Neural progenitor cell (in vitro differentiated cells): ENCODE measurements at regions not wholly inside any gene's neighbourhood (a gene's known extent, or its start where the extent isn't known, plus 50 kb on each side); places are given as distances from the start of the nearest gene placed in this dataset.

Experiments
- DNase-seq: peaks from one replicate; pipeline ENCODE4 v3.0.0-alpha.2; 2016; ENCODE audit warnings: low spot score
- H2AFZ ChIP-seq: fragments of 200-600 bp; sonication (generic); replicated peaks from 2 replicates; pipeline ENCODE4 v1.6.1; 2016; ENCODE audit warnings: antibody characterized with exemption
- H3F3A ChIP-seq: fragments of 200-600 bp; sonication (generic); 2 replicates; pipeline ENCODE4 v1.6.1; 2016; ENCODE audit warnings: antibody characterized with exemption, low read depth
- H3K27ac ChIP-seq: fragments of 200-600 bp; sonication (generic); 2 replicates; pipeline ENCODE4 v1.5.1; 2016; ENCODE audit warnings: mild to moderate bottlenecking
- H3K27me3 ChIP-seq: fragments of 200-600 bp; sonication (generic); 2 replicates; pipeline ENCODE4 v1.6.1; 2016; ENCODE audit warnings: mild to moderate bottlenecking, moderate library complexity
- H3K36me3 ChIP-seq: fragments of 200-600 bp; sonication (generic); 2 replicates; pipeline ENCODE4 v1.5.1; 2016
- H3K4me1 ChIP-seq: fragments of 200-600 bp; sonication (generic); 2 replicates; pipeline ENCODE4 v1.6.1; 2016; ENCODE audit warnings: mixed run types
- H3K4me2 ChIP-seq: fragments of 200-600 bp; sonication (generic); 2 replicates; pipeline ENCODE4 v1.6.1; 2016
- H3K4me3 ChIP-seq: fragments of 200-600 bp; sonication (generic); 2 replicates; pipeline ENCODE4 v1.5.1; 2016
- H3K79me2 ChIP-seq: fragments of 200-600 bp; sonication (generic); 2 replicates; pipeline ENCODE4 v1.6.1; 2016; ENCODE audit warnings: low read depth
- H3K9ac ChIP-seq: fragments of 200-600 bp; sonication (generic); 2 replicates; pipeline ENCODE4 v1.6.1; 2016
- H3K9me3 ChIP-seq: fragments of 200-600 bp; sonication (generic); 2 replicates; pipeline ENCODE4 v1.5.1; 2016; ENCODE audit warnings: low read depth
- H4K20me1 ChIP-seq: fragments of 200-600 bp; sonication (generic); 2 replicates; pipeline ENCODE4 v1.6.1; 2016; ENCODE audit warnings: low read depth
- H3K27ac Mint-ChIP-seq: 3 replicates; pipeline ENCODE4 v1.8.0; 2021; ENCODE audit warnings: mixed read lengths
- H3K27me3 Mint-ChIP-seq: 2 replicates; pipeline ENCODE4 v1.8.0; 2022; ENCODE audit warnings: low read depth, mild to moderate bottlenecking, inconsistent platforms, moderate library complexity, mixed read lengths; ENCODE audit not compliant: insufficient read depth
- H3K36me3 Mint-ChIP-seq: 3 replicates; pipeline ENCODE4 v1.8.0; 2021; ENCODE audit warnings: mixed read lengths
- H3K4me1 Mint-ChIP-seq: 3 replicates; pipeline ENCODE4 v1.8.0; 2021; ENCODE audit warnings: mixed read lengths
- H3K4me3 Mint-ChIP-seq: 3 replicates; pipeline ENCODE4 v1.8.0; 2021; ENCODE audit warnings: mild to moderate bottlenecking, moderate library complexity, mixed read lengths
- H3K9me3 Mint-ChIP-seq: 3 replicates; pipeline ENCODE4 v1.8.0; 2020; ENCODE audit warnings: mixed read lengths
- EZH2 ChIP-seq: fragments of 200-600 bp; sonication (generic); IDR thresholded peaks from 2 replicates; pipeline ENCODE4 v1.6.1; 2017; ENCODE audit warnings: antibody characterized with exemption, mild to moderate bottlenecking, moderate library complexity
- EZH2phosphoT487 ChIP-seq: fragments of 200-600 bp; sonication (generic); IDR thresholded peaks from 2 replicates; pipeline ENCODE4 v1.6.1; 2017; ENCODE audit warnings: antibody characterized with exemption
- TF ChIP-seq, protein P1 (sequence below): fragments of 200-600 bp; sonication (generic); IDR thresholded peaks from 2 replicates; pipeline ENCODE4 v1.5.1; 2017; ENCODE audit warnings: antibody characterized with exemption, mild to moderate bottlenecking

DNA sequence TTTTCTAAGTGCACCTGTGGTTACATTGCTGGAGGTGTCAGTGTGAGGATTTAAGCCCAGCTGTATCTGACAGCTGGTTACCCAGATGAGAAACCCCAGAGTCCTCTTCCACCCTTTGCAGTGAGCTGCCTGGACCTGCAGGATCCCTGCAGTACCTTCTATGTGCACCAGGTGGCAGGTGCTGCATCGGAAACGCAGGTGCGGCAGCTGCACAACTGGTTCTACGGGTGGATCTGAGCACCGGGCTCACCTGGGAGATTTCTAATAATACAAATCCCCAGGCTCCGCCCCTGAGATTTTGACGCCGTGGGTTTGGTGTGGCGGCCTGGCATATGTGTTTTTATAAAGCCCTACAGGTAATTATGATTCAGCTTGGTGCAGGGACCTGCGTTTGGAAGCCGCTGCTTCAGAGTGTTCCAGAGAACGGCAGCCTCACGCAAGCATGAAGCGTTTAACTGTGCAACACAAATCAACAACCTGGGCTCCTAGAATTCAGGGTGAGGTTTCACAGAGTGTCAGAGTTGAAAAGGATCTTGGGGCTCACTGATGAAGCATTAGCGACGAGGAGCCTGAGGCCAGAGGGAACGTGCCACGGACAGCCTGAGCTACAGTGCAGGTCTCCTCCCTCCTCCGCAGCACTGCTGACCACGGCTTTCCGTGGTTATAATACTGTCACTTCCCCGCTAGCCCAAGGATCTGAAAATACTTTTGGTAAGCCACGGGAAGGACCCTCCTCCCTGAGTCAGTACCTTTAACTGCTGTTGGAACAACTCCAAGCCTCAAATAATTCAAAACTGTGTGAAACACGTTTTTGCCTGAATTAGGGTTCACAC, 96.7 kb upstream of the TRABD2B start:
- H3K36me3 ChIP-seq: no peaks in the 10 kb centered on the region
- peak overlapping the region; percentile 61 for H3K4me2 ChIP-seq
- no peaks in the 10 kb centered on the region for H4K20me1 ChIP-seq
- peaks cover 51% of the 10 kb centered on the region for H3K27me3 ChIP-seq
- no peak overlapping the region for H3K27ac ChIP-seq
- H3K79me2 ChIP-seq: no peaks in the 10 kb centered on the region
- H3K4me3 ChIP-seq: peak overlapping the region; percentile 17
- H3K4me1 ChIP-seq: no peaks in the 10 kb centered on the region
- Mint-ChIP-seq H3K27ac (no peak overlapping the region), H3K36me3 (no peaks in the 10 kb centered on the region), H3K27me3 (peaks cover 10% of the 10 kb centered on the region), H3K9me3 (peaks cover 3% of the 10 kb centered on the region), H3K4me3 (no peak overlapping the region), H3K4me1 (no peaks in the 10 kb centered on the region)
- H3F3A ChIP-seq: no peaks in the 10 kb centered on the region
- no peaks in the 10 kb centered on the region for H3K9me3 ChIP-seq
- no peak for TF ChIP-seq EZH2phosphoT487
- TF ChIP-seq, protein P1, sequence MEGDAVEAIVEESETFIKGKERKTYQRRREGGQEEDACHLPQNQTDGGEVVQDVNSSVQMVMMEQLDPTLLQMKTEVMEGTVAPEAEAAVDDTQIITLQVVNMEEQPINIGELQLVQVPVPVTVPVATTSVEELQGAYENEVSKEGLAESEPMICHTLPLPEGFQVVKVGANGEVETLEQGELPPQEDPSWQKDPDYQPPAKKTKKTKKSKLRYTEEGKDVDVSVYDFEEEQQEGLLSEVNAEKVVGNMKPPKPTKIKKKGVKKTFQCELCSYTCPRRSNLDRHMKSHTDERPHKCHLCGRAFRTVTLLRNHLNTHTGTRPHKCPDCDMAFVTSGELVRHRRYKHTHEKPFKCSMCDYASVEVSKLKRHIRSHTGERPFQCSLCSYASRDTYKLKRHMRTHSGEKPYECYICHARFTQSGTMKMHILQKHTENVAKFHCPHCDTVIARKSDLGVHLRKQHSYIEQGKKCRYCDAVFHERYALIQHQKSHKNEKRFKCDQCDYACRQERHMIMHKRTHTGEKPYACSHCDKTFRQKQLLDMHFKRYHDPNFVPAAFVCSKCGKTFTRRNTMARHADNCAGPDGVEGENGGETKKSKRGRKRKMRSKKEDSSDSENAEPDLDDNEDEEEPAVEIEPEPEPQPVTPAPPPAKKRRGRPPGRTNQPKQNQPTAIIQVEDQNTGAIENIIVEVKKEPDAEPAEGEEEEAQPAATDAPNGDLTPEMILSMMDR: peak; percentile 80
- DNase-seq: peak; percentile 80
- H3K9ac ChIP-seq: no peak overlapping the region
- H2AFZ ChIP-seq: peak overlapping the region; percentile 89

DNA sequence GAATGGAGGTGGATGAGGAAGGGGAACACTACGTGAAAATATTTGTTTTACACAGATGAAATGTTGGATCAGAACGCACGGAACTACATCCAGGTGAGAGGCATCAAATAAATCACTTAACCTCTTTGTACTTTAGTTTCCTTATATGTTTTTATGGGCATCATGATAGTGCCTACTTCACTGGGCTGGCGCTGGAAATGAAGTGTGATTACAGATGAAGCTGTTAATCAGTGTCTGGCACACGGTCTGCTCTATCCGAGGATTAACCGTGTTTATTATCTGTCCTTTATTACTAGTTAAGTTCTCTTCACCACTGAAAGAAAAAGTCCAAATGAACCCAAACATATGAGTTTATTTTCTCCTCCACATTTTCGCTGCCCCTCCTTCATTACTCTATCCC, 96.0 kb upstream of the TRABD2B start:
- Histone ChIP-seq H3K27me3 (peaks cover 48% of the 10 kb centered on the region), H2AFZ (no peak overlapping the region), H3K9ac (no peak overlapping the region), H3K9me3 (no peaks in the 10 kb centered on the region), H4K20me1 (no peaks in the 10 kb centered on the region), H3K79me2 (no peaks in the 10 kb centered on the region), H3K4me3 (no peak overlapping the region), H3F3A (no peaks in the 10 kb centered on the region), H3K36me3 (no peaks in the 10 kb centered on the region), H3K27ac (no peak overlapping the region), H3K4me1 (no peaks in the 10 kb centered on the region), H3K4me2 (no peak overlapping the region)
- Mint-ChIP-seq H3K27ac (no peak overlapping the region), H3K27me3 (peaks cover 8% of the 10 kb centered on the region), H3K4me3 (no peak overlapping the region), H3K9me3 (peaks cover 3% of the 10 kb centered on the region), H3K36me3 (no peaks in the 10 kb centered on the region), H3K4me1 (no peaks in the 10 kb centered on the region)
- no peak for DNase-seq
- TF ChIP-seq EZH2 (no peak), EZH2phosphoT487 (no peak)
- TF ChIP-seq, protein P1: no peak

DNA sequence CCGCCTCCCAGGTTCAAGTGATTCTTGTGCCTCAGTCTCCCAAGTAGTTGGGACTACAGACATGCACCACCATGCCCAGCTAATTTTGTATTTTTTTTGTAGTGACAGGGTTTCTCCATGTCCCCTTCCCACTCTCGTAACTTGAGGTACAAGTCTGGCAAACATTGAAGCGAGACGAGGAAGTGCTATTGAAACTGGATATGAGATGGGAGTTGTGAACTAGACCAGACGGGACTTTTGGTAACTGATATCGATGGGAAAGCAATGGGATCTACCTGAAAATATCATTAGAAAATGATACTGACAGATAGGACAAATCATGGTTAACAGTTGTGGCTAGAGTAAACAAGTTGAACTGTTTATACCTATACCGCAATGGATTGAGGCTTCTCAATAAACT, 95.2 kb upstream of the TRABD2B start:
- H2AFZ ChIP-seq: no peak overlapping the region
- no peaks in the 10 kb centered on the region for H4K20me1 ChIP-seq
- H3K4me3 ChIP-seq: no peak overlapping the region
- H3K9me3 ChIP-seq: no peaks in the 10 kb centered on the region
- no peaks in the 10 kb centered on the region for H3F3A ChIP-seq
- H3K27ac ChIP-seq: no peak overlapping the region
- Mint-ChIP-seq H3K27ac (no peak overlapping the region), H3K4me1 (no peaks in the 10 kb centered on the region), H3K27me3 (peaks cover 4% of the 10 kb centered on the region), H3K4me3 (no peak overlapping the region), H3K9me3 (peaks cover 3% of the 10 kb centered on the region), H3K36me3 (no peaks in the 10 kb centered on the region)
- H3K79me2 ChIP-seq: no peaks in the 10 kb centered on the region
- TF ChIP-seq EZH2phosphoT487 (no peak), EZH2 (no peak)
- TF ChIP-seq, protein P1: no peak
- DNase-seq: no peak
- H3K27me3 ChIP-seq: peaks cover 40% of the 10 kb centered on the region
- no peaks in the 10 kb centered on the region for H3K36me3 ChIP-seq
- H3K4me1 ChIP-seq: no peaks in the 10 kb centered on the region
- no peak overlapping the region for H3K9ac ChIP-seq
- H3K4me2 ChIP-seq: no peak overlapping the region
